ENCODE measurements at regions not wholly inside any gene's neighbourhood (a gene's known extent, or its start where the extent isn't known, plus 50 kb on each side); places are given as distances from the start of the nearest gene placed in this dataset.

DNA sequence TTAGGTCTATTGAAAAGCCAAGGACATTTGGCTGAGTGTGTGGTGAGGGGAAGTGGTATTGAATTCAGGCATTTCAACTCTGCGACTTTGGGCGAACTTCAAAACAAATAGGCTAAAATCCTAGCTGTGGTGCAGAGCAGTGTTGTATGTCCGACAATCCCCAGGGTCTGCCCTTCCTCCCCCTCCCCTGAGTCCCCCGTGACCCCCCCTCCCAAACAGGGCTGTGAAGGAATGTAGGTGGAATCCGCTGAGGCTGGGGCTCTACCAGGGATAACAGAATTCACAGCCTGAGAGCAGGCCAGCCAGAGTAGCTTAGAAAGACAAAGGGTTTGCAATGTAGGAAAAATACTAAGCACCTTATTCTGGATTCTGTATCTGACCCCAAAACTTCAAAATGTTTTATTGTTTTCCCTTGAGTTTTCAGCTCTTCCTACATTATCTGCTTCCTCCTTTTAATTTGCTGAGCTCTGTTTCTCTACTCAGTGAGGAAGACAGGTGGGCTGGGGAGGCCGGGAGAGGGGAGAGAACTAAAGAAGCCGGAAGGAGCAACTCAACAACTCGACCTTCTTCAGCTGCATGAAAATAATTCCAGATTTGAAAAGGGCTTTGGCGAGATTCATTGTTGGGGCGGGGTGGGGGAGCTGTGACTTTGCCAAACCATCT, 315.2 kb downstream of the BLID start:
- no peak overlapping the region for H3K4me3 ChIP-seq
- TF ChIP-seq, protein P1, sequence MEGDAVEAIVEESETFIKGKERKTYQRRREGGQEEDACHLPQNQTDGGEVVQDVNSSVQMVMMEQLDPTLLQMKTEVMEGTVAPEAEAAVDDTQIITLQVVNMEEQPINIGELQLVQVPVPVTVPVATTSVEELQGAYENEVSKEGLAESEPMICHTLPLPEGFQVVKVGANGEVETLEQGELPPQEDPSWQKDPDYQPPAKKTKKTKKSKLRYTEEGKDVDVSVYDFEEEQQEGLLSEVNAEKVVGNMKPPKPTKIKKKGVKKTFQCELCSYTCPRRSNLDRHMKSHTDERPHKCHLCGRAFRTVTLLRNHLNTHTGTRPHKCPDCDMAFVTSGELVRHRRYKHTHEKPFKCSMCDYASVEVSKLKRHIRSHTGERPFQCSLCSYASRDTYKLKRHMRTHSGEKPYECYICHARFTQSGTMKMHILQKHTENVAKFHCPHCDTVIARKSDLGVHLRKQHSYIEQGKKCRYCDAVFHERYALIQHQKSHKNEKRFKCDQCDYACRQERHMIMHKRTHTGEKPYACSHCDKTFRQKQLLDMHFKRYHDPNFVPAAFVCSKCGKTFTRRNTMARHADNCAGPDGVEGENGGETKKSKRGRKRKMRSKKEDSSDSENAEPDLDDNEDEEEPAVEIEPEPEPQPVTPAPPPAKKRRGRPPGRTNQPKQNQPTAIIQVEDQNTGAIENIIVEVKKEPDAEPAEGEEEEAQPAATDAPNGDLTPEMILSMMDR (IDR thresholded peaks at IDR 0.05; ENCODE audit: control extremely low read depth, extremely low read depth), result no peak
- no peaks in the 10 kb centered on the region for H3K36me3 ChIP-seq (ENCODE audit: control insufficient read depth in 4 of 4, insufficient read depth in 4 of 4, low read length in 4 of 4)
- WGBS, 2 donors, result 43 to 62% methylated on average over 10 of the region's 10 CpGs
- H3K9me3 ChIP-seq (ENCODE audit: control insufficient read depth in 4 of 4, insufficient read depth in 3 of 4, low read length in 3 of 4), result peaks cover 0 to 3% (median 0%) of the 10 kb centered on the region in 4 donors
- ATAC-seq (ENCODE audit: insufficient read depth, low FRiP score) (no peak), DNase-seq (peak; percentile 60 to 72 (median 69))
- H3K4me1 ChIP-seq (ENCODE audit: control insufficient read depth in 5 of 5, insufficient read depth in 5 of 5, low read length in 5 of 5), result peaks cover 0 to 32% (median 13%) of the 10 kb centered on the region in 5 donors
- H3K27me3 ChIP-seq (ENCODE audit: control insufficient read depth in 3 of 3, insufficient read depth in 3 of 3, low read length in 2 of 3), result no peaks in the 10 kb centered on the region
- no peak overlapping the region for H3K27ac ChIP-seq (ENCODE audit: low read depth in 1 of 2, low read length in 1 of 2)
- no peak overlapping the region for H3K9ac ChIP-seq (ENCODE audit: insufficient read depth in 1 of 2, low read length in 2 of 2)

DNA sequence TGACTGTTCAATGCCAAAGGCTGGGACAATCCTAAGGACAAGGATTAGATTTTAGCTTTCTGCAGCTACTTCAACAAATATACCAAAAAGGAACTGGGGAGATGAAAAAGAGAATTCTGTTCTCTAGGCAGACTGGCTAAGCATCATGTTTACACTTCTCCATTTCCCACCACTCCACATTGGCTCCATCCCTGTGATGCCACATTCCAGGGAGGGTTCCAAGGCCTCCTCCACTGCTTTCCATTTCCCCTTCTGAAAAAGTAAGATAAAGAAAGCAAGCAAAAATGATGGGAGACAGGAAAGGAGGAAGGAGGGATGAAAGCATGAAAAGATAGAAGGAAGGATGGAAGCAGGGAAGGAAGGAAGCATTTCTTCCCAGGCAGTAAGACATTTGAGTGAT, 315.8 kb downstream of the BLID start:
- H3K36me3 ChIP-seq (ENCODE audit: control insufficient read depth in 4 of 4, insufficient read depth in 4 of 4, low read length in 4 of 4), result no peaks in the 10 kb centered on the region
- TF ChIP-seq, protein P1 (IDR thresholded peaks at IDR 0.05; ENCODE audit: control extremely low read depth, extremely low read depth), result no peak
- peaks cover 0 to 3% (median 0%) of the 10 kb centered on the region in 4 donors for H3K9me3 ChIP-seq (ENCODE audit: control insufficient read depth in 4 of 4, insufficient read depth in 3 of 4, low read length in 3 of 4)
- no peak overlapping the region for H3K4me3 ChIP-seq
- H3K4me1 ChIP-seq (ENCODE audit: control insufficient read depth in 5 of 5, insufficient read depth in 5 of 5, low read length in 5 of 5), result peaks cover 0 to 32% (median 13%) of the 10 kb centered on the region in 5 donors
- no peak overlapping the region for H3K27ac ChIP-seq (ENCODE audit: low read depth in 1 of 2, low read length in 1 of 2)
- H3K27me3 ChIP-seq (ENCODE audit: control insufficient read depth in 3 of 3, insufficient read depth in 3 of 3, low read length in 2 of 3), result no peaks in the 10 kb centered on the region
- H3K9ac ChIP-seq (ENCODE audit: insufficient read depth in 1 of 2, low read length in 2 of 2), result no peak overlapping the region
- DNase-seq (no peak), ATAC-seq (ENCODE audit: insufficient read depth, low FRiP score) (no peak)

DNA sequence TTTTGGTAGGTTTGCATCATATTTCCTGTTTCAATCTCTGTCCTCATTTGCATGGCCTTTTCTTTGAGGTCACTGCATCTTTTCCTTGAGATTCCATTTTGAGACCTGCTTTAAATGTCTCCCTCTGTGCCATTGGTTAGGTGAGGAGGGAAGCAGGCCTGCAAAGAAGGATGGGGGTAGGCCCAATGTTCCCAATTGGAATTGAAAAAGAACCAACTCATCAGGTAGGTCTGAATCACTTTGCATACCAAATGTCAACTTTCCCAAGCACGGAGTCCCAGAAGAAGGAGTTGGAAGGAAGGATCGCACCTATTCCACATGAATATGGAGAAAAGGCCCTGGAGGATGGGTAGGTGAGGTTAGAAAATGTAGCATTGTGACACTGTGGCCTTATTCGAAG, 318.5 kb downstream of the BLID start:
- WGBS, 2 donors, result 93 to 96% methylated on average over 3 of the region's 3 CpGs
- Histone ChIP-seq H3K4me3 (no peak overlapping the region), H3K9ac (ENCODE audit: insufficient read depth in 1 of 2, low read length in 2 of 2) (no peak overlapping the region), H3K9me3 (ENCODE audit: control insufficient read depth in 4 of 4, insufficient read depth in 3 of 4, low read length in 3 of 4) (peaks cover 0 to 3% (median 0%) of the 10 kb centered on the region in 4 donors), H3K4me1 (ENCODE audit: control insufficient read depth in 5 of 5, insufficient read depth in 5 of 5, low read length in 5 of 5) (peaks cover 0 to 25% (median 13%) of the 10 kb centered on the region in 5 donors), H3K27me3 (ENCODE audit: control insufficient read depth in 3 of 3, insufficient read depth in 3 of 3, low read length in 2 of 3) (no peaks in the 10 kb centered on the region), H3K27ac (ENCODE audit: low read depth in 1 of 2, low read length in 1 of 2) (no peak overlapping the region), H3K36me3 (ENCODE audit: control insufficient read depth in 4 of 4, insufficient read depth in 4 of 4, low read length in 4 of 4) (no peaks in the 10 kb centered on the region)
- ATAC-seq (ENCODE audit: insufficient read depth, low FRiP score) (no peak), DNase-seq (no peak)
- TF ChIP-seq, protein P1 (IDR thresholded peaks at IDR 0.05; ENCODE audit: control extremely low read depth, extremely low read depth), result no peak

DNA sequence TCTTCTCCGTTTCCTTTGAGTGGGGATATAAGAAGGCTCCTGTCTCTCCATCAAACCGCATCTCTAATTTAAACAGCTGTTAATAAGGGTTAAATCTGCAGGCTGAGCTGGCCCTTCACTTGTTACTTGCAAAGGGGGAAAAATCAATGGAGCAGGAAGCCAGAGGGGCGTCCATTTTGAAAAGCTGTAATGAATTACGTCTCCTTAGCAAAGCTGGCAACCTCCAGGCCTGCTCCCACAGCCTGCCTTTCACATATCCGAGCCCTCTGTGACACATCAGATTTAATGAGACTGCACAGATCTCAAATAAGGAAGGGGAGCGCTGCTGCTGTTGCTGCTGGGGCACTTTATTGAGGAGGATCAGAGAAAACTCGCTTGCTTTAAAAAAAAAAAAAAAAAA, 320.8 kb downstream of the BLID start:
- no peak for ATAC-seq (ENCODE audit: insufficient read depth, low FRiP score)
- TF ChIP-seq, protein P1 (IDR thresholded peaks at IDR 0.05; ENCODE audit: control extremely low read depth, extremely low read depth), result no peak
- H3K9ac ChIP-seq (ENCODE audit: insufficient read depth in 1 of 2, low read length in 2 of 2), result no peak overlapping the region
- no peak for DNase-seq
- H3K4me3 ChIP-seq, result no peak overlapping the region
- peaks cover 0 to 2% (median 0%) of the 10 kb centered on the region in 4 donors for H3K9me3 ChIP-seq (ENCODE audit: control insufficient read depth in 4 of 4, insufficient read depth in 3 of 4, low read length in 3 of 4)
- no peaks in the 10 kb centered on the region for H3K27me3 ChIP-seq (ENCODE audit: control insufficient read depth in 3 of 3, insufficient read depth in 3 of 3, low read length in 2 of 3)
- peaks cover 0 to 3% (median 2%) of the 10 kb centered on the region in 5 donors for H3K4me1 ChIP-seq (ENCODE audit: control insufficient read depth in 5 of 5, insufficient read depth in 5 of 5, low read length in 5 of 5)
- no peak overlapping the region for H3K27ac ChIP-seq (ENCODE audit: low read depth in 1 of 2, low read length in 1 of 2)
- H3K36me3 ChIP-seq (ENCODE audit: control insufficient read depth in 4 of 4, insufficient read depth in 4 of 4, low read length in 4 of 4), result no peaks in the 10 kb centered on the region
- 89 to 93% methylated on average over 7 of the region's 7 CpGs for WGBS, 2 donors
